ENCODE measurements at regions not wholly inside any gene's neighbourhood (a gene's known extent, or its start where the extent isn't known, plus 50 kb on each side); places are given as distances from the start of the nearest gene placed in this dataset.

GRCh38 chr3:23698652-23699313 is 107.0 kb upstream of the UBE2E1 start:
- Mint-ChIP-seq H3K27ac (ENCODE audit: unreplicated experiment) (no peak overlapping the region), H3K27me3 (ENCODE audit: low read depth) (no peaks in the 10 kb centered on the region), H3K4me1 (peaks cover 5% of the 10 kb centered on the region), H3K9me3 (no peaks in the 10 kb centered on the region), H3K4me3 (no peak overlapping the region), H3K36me3 (ENCODE audit: low read depth) (no peaks in the 10 kb centered on the region)
- no peak for DNase-seq (ENCODE audit: low read depth, low spot score)
- no peak for TF ChIP-seq CTCF (conservative IDR thresholded peaks at IDR 0.05)

GRCh38 chr3:23700616-23701015 is 105.1 kb upstream of the UBE2E1 start:
- Mint-ChIP-seq H3K4me3 (no peak overlapping the region), H3K27ac (ENCODE audit: unreplicated experiment) (no peak overlapping the region), H3K27me3 (ENCODE audit: low read depth) (no peaks in the 10 kb centered on the region), H3K4me1 (peaks cover 5% of the 10 kb centered on the region), H3K36me3 (ENCODE audit: low read depth) (no peaks in the 10 kb centered on the region), H3K9me3 (no peaks in the 10 kb centered on the region)
- TF ChIP-seq CTCF (conservative IDR thresholded peaks at IDR 0.05): no peak
- no peak for DNase-seq (ENCODE audit: low read depth, low spot score)

GRCh38 chr3:23701716-23702597 is 103.8 kb upstream of the UBE2E1 start:
- H3K27ac Mint-ChIP-seq (ENCODE audit: unreplicated experiment): no peak overlapping the region
- no peak for DNase-seq (ENCODE audit: low read depth, low spot score)

GRCh38 chr3:23704298-23704697 is 101.5 kb upstream of the UBE2E1 start:
- Mint-ChIP-seq H3K27me3 (ENCODE audit: low read depth) (no peaks in the 10 kb centered on the region), H3K4me3 (no peak overlapping the region), H3K27ac (ENCODE audit: unreplicated experiment) (no peak overlapping the region), H3K9me3 (no peaks in the 10 kb centered on the region), H3K36me3 (ENCODE audit: low read depth) (no peaks in the 10 kb centered on the region), H3K4me1 (peaks cover 5% of the 10 kb centered on the region)
- no peak for DNase-seq (ENCODE audit: low read depth, low spot score)
- no peak for TF ChIP-seq CTCF (conservative IDR thresholded peaks at IDR 0.05)

More at GRCh38 chr3:23701716-23702597, 103.8 kb upstream of the UBE2E1 start:
- no peak for TF ChIP-seq CTCF (conservative IDR thresholded peaks at IDR 0.05)
- no peaks in the 10 kb centered on the region for H3K9me3 Mint-ChIP-seq
- no peaks in the 10 kb centered on the region for H3K36me3 Mint-ChIP-seq (ENCODE audit: low read depth)
- H3K27me3 Mint-ChIP-seq (ENCODE audit: low read depth): no peaks in the 10 kb centered on the region
- H3K4me3 Mint-ChIP-seq: no peak overlapping the region
- H3K4me1 Mint-ChIP-seq: peaks cover 5% of the 10 kb centered on the region

- Mint-ChIP-seq H3K9me3 (no peaks in the 10 kb centered on the region), H3K4me3 (no peak overlapping the region), H3K27me3 (ENCODE audit: low read depth) (no peaks in the 10 kb centered on the region), H3K27ac (ENCODE audit: unreplicated experiment) (no peak overlapping the region), H3K4me1 (peaks cover 13% of the 10 kb centered on the region), H3K36me3 (ENCODE audit: low read depth) (no peaks in the 10 kb centered on the region)
- no peak for TF ChIP-seq CTCF (conservative IDR thresholded peaks at IDR 0.05)
- DNase-seq (ENCODE audit: low read depth, low spot score): no peak
Observed at GRCh38 chr3:23706111-23706510, 99.6 kb upstream of the UBE2E1 start.

All from neural crest cell (in vitro differentiated cells).